ENCODE measurements at regions not wholly inside any gene's neighbourhood (a gene's known extent, or its start where the extent isn't known, plus 50 kb on each side); places are given as distances from the start of the nearest gene placed in this dataset.

DNA sequence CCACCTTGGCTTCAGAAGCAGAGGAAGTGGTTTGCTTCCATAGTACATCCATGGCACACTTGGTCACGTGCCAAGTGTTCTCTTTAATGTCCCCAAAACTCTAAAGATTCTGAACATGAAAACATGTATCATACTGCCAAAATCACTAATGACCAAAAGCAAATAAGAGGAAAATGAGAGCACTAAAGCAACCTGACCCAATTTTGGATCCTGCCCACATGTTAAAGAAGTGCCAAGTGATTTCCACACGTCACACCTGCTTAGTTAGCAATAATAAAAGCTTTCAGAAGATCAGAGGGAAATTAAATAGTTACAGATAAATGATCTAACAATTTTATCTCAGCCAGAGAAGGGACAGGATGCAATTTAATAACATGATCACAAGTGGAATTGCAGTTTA, 1170.0 kb downstream of the XPNPEP1 start:
- TF ChIP-seq, protein P1, sequence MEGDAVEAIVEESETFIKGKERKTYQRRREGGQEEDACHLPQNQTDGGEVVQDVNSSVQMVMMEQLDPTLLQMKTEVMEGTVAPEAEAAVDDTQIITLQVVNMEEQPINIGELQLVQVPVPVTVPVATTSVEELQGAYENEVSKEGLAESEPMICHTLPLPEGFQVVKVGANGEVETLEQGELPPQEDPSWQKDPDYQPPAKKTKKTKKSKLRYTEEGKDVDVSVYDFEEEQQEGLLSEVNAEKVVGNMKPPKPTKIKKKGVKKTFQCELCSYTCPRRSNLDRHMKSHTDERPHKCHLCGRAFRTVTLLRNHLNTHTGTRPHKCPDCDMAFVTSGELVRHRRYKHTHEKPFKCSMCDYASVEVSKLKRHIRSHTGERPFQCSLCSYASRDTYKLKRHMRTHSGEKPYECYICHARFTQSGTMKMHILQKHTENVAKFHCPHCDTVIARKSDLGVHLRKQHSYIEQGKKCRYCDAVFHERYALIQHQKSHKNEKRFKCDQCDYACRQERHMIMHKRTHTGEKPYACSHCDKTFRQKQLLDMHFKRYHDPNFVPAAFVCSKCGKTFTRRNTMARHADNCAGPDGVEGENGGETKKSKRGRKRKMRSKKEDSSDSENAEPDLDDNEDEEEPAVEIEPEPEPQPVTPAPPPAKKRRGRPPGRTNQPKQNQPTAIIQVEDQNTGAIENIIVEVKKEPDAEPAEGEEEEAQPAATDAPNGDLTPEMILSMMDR (IDR thresholded peaks at IDR 0.05), result no peak
- no peak for TF ChIP-seq EZH2 (IDR thresholded peaks at IDR 0.05; ENCODE audit: borderline replicate concordance, insufficient read depth, low read depth, low read length, poor library complexity, severe bottlenecking)

Measured in B cell (primary cell).